ENCODE measurements at regions not wholly inside any gene's neighbourhood (a gene's known extent, or its start where the extent isn't known, plus 50 kb on each side); places are given as distances from the start of the nearest gene placed in this dataset.
"Not testable (repeated sequence)": the region's sequence is repeated elsewhere in the genome, so short reads cannot be mapped to it uniquely, and the experiment has no call there.

GRCh38 chr4:23084559-23085248 lies 392.0 kb downstream of the GBA3 start:
- DNase-seq (ENCODE audit: low spot score) = no peak

- no peak for DNase-seq (ENCODE audit: low spot score)
These were observed 390.7 kb downstream of the GBA3 start for GRCh38 chr4:23083391-23083790.

GRCh38 chr4:23080171-23080570 lies 387.4 kb downstream of the GBA3 start:
- not testable (repeated sequence) for DNase-seq (ENCODE audit: low spot score)

GRCh38 chr4:23070848-23071570 lies 378.3 kb downstream of the GBA3 start:
- DNase-seq (ENCODE audit: low spot score) = no peak

- DNase-seq (ENCODE audit: low spot score) = no peak
These were observed 376.0 kb downstream of the GBA3 start for GRCh38 chr4:23068756-23069155.

GRCh38 chr4:23068287-23068686 lies 375.6 kb downstream of the GBA3 start:
- no peak for DNase-seq (ENCODE audit: low spot score)

GRCh38 chr4:23062188-23062587 lies 369.5 kb downstream of the GBA3 start:
- no peak for DNase-seq (ENCODE audit: low spot score)

GRCh38 chr4:23061431-23061830 lies 368.7 kb downstream of the GBA3 start:
- no peak for DNase-seq (ENCODE audit: low spot score)

GRCh38 chr4:23060776-23061175 lies 368.0 kb downstream of the GBA3 start:
- no peak for DNase-seq (ENCODE audit: low spot score)

- DNase-seq (ENCODE audit: low spot score) = no peak
These were observed 365.5 kb downstream of the GBA3 start for GRCh38 chr4:23058165-23058776.

- no peak for DNase-seq (ENCODE audit: low spot score)
These were observed 348.8 kb downstream of the GBA3 start for GRCh38 chr4:23041501-23041900.

GRCh38 chr4:23040539-23040938 lies 347.8 kb downstream of the GBA3 start:
- DNase-seq (ENCODE audit: low spot score) = no peak

GRCh38 chr4:23039818-23040217 lies 347.1 kb downstream of the GBA3 start:
- no peak for DNase-seq (ENCODE audit: low spot score)

GRCh38 chr4:23038626-23039491 lies 346.1 kb downstream of the GBA3 start:
- no peak for DNase-seq (ENCODE audit: low spot score)

GRCh38 chr4:23036921-23037495 lies 344.3 kb downstream of the GBA3 start:
- no peak for DNase-seq (ENCODE audit: low spot score)

- no peak for DNase-seq (ENCODE audit: low spot score)
These were observed 343.8 kb downstream of the GBA3 start for GRCh38 chr4:23036503-23036902.

GRCh38 chr4:23035521-23036056 lies 342.9 kb downstream of the GBA3 start:
- no peak for DNase-seq (ENCODE audit: low spot score)

GRCh38 chr4:23034731-23035130 lies 342.0 kb downstream of the GBA3 start:
- no peak for DNase-seq (ENCODE audit: low spot score)

GRCh38 chr4:23033796-23034195 lies 341.1 kb downstream of the GBA3 start:
- DNase-seq (ENCODE audit: low spot score) = no peak

GRCh38 chr4:23028875-23029274 lies 336.1 kb downstream of the GBA3 start:
- DNase-seq (ENCODE audit: low spot score) = no peak

- no peak for DNase-seq (ENCODE audit: low spot score)
These were observed 330.9 kb downstream of the GBA3 start for GRCh38 chr4:23023666-23024065.

GRCh38 chr4:23023121-23023520 lies 330.4 kb downstream of the GBA3 start:
- DNase-seq (ENCODE audit: low spot score) = no peak

All from globus pallidus (tissue), 1 donor.